ENCODE measurements at regions not wholly inside any gene's neighbourhood (a gene's known extent, or its start where the extent isn't known, plus 50 kb on each side); places are given as distances from the start of the nearest gene placed in this dataset.

- H3K27me3 Mint-ChIP-seq = peaks cover under 1 to 20% (median 9%) of the 10 kb centered on the region in 5 donors
- no peak for ATAC-seq
- H3K36me3 Mint-ChIP-seq = no peaks in the 10 kb centered on the region
- no peak overlapping the region for H3K4me3 Mint-ChIP-seq
- H3K9me3 Mint-ChIP-seq = peaks cover 0 to 14% (median 6%) of the 10 kb centered on the region in 9 donors
- DNase-seq = no peak
- no peaks in the 10 kb centered on the region for H3K4me1 Mint-ChIP-seq
- POLR2A ChIA-PET = no interaction called here
- H3K27ac Mint-ChIP-seq = no peak overlapping the region
Observed at GRCh38 chr3:110708156-110708555, 363.5 kb upstream of the NECTIN3 start.

- Mint-ChIP-seq H3K9me3 (peaks cover 0 to 9% (median 0%) of the 10 kb centered on the region in 9 donors), H3K27me3 (peaks cover 0 to 9% (median 3%) of the 10 kb centered on the region in 5 donors), H3K27ac (no peak overlapping the region), H3K4me3 (no peak overlapping the region), H3K36me3 (no peaks in the 10 kb centered on the region), H3K4me1 (no peaks in the 10 kb centered on the region)
- POLR2A ChIA-PET = no interaction called here
- ATAC-seq = no peak
- no peak for DNase-seq
Observed at GRCh38 chr3:110710156-110710555, 361.5 kb upstream of the NECTIN3 start.

GRCh38 chr3:110710603-110711002, 361.0 kb upstream of the NECTIN3 start:
- DNase-seq (no peak), ATAC-seq (no peak)
- H3K27ac Mint-ChIP-seq = no peak overlapping the region
- H3K4me3 Mint-ChIP-seq = no peak overlapping the region
- H3K27me3 Mint-ChIP-seq = peaks cover 0 to 9% (median 3%) of the 10 kb centered on the region in 5 donors
- H3K36me3 Mint-ChIP-seq = no peaks in the 10 kb centered on the region
- no peaks in the 10 kb centered on the region for H3K4me1 Mint-ChIP-seq
- POLR2A ChIA-PET = no interaction called here
- peaks cover 0 to 7% (median 0%) of the 10 kb centered on the region in 9 donors for H3K9me3 Mint-ChIP-seq

GRCh38 chr3:110711130-110711832, 360.3 kb upstream of the NECTIN3 start:
- H3K36me3 Mint-ChIP-seq = no peaks in the 10 kb centered on the region
- peaks cover 0 to 9% (median 2%) of the 10 kb centered on the region in 5 donors for H3K27me3 Mint-ChIP-seq
- H3K4me1 Mint-ChIP-seq = no peaks in the 10 kb centered on the region

GRCh38 chr3:110711851-110712516, 359.6 kb upstream of the NECTIN3 start:
- ATAC-seq (no peak), DNase-seq (no peak)
- Mint-ChIP-seq H3K4me3 (no peak overlapping the region), H3K27ac (no peak overlapping the region), H3K27me3 (peaks cover 0 to 9% (median 2%) of the 10 kb centered on the region in 5 donors), H3K4me1 (no peaks in the 10 kb centered on the region), H3K36me3 (no peaks in the 10 kb centered on the region), H3K9me3 (peaks cover 0 to 3% (median 0%) of the 10 kb centered on the region in 9 donors)
- POLR2A ChIA-PET = no interaction called here

More at GRCh38 chr3:110711130-110711832, 360.3 kb upstream of the NECTIN3 start:
- DNase-seq = no peak
- no peak overlapping the region for H3K27ac Mint-ChIP-seq
- ATAC-seq = no peak
- POLR2A ChIA-PET = no interaction called here
- H3K4me3 Mint-ChIP-seq = no peak overlapping the region
- peaks cover 0 to 3% (median 0%) of the 10 kb centered on the region in 9 donors for H3K9me3 Mint-ChIP-seq

- peaks cover 0 to 6% (median 0%) of the 10 kb centered on the region in 3 donors for H3K36me3 Mint-ChIP-seq
Observed at GRCh38 chr3:110727056-110727455, 344.6 kb upstream of the NECTIN3 start.

GRCh38 chr3:110731148-110731547, 340.5 kb upstream of the NECTIN3 start:
- POLR2A ChIA-PET = no interaction called here

More at GRCh38 chr3:110727056-110727455, 344.6 kb upstream of the NECTIN3 start:
- Mint-ChIP-seq H3K27me3 (peaks cover 11 to 20% (median 14%) of the 10 kb centered on the region in 5 donors), H3K27ac (no peak overlapping the region), H3K4me1 (no peaks in the 10 kb centered on the region), H3K4me3 (no peak overlapping the region), H3K9me3 (no peaks in the 10 kb centered on the region)
- ATAC-seq (no peak), DNase-seq (no peak)
- POLR2A ChIA-PET = no interaction called here

GRCh38 chr3:110732420-110732819, 339.2 kb upstream of the NECTIN3 start:
- no peaks in the 10 kb centered on the region for H3K9me3 Mint-ChIP-seq
- peaks cover 11 to 20% (median 16%) of the 10 kb centered on the region in 5 donors for H3K27me3 Mint-ChIP-seq
- H3K27ac Mint-ChIP-seq = no peak overlapping the region
- peaks cover 0 to 8% (median 3%) of the 10 kb centered on the region in 4 donors for H3K4me1 Mint-ChIP-seq
- DNase-seq (no peak), ATAC-seq (no peak)
- H3K4me3 Mint-ChIP-seq = no peak overlapping the region
- POLR2A ChIA-PET = no interaction called here
- peaks cover 0 to 6% (median 0%) of the 10 kb centered on the region in 3 donors for H3K36me3 Mint-ChIP-seq

More at GRCh38 chr3:110731148-110731547, 340.5 kb upstream of the NECTIN3 start:
- no peak overlapping the region for H3K4me3 Mint-ChIP-seq
- peaks cover 0 to under 1% (median under 1%) of the 10 kb centered on the region in 4 donors for H3K4me1 Mint-ChIP-seq
- peaks cover 0 to 6% (median 0%) of the 10 kb centered on the region in 3 donors for H3K36me3 Mint-ChIP-seq
- DNase-seq = no peak
- ATAC-seq = no peak
- H3K9me3 Mint-ChIP-seq = no peaks in the 10 kb centered on the region
- no peak overlapping the region for H3K27ac Mint-ChIP-seq
- peaks cover 11 to 21% (median 16%) of the 10 kb centered on the region in 5 donors for H3K27me3 Mint-ChIP-seq

- peaks cover 0 to 8% (median 3%) of the 10 kb centered on the region in 4 donors for H3K4me1 Mint-ChIP-seq
- H3K36me3 Mint-ChIP-seq = peaks cover 0 to 6% (median 0%) of the 10 kb centered on the region in 3 donors
- ATAC-seq (no peak), DNase-seq (no peak)
- no peak overlapping the region for H3K27ac Mint-ChIP-seq
- no peaks in the 10 kb centered on the region for H3K9me3 Mint-ChIP-seq
- POLR2A ChIA-PET = no interaction called here
- peaks cover 11 to 20% (median 16%) of the 10 kb centered on the region in 5 donors for H3K27me3 Mint-ChIP-seq
- no peak overlapping the region for H3K4me3 Mint-ChIP-seq
Observed at GRCh38 chr3:110733045-110733444, 338.6 kb upstream of the NECTIN3 start.

GRCh38 chr3:110734524-110734923, 337.1 kb upstream of the NECTIN3 start:
- no peak overlapping the region for H3K4me3 Mint-ChIP-seq
- DNase-seq = no peak
- H3K27ac Mint-ChIP-seq = no peak overlapping the region
- peaks cover 0 to 3% (median 0%) of the 10 kb centered on the region in 9 donors for H3K9me3 Mint-ChIP-seq
- H3K4me1 Mint-ChIP-seq = peaks cover 0 to 8% (median 3%) of the 10 kb centered on the region in 4 donors
- POLR2A ChIA-PET = no interaction called here
- H3K36me3 Mint-ChIP-seq = peaks cover 0 to 3% (median 0%) of the 10 kb centered on the region in 3 donors
- no peak for ATAC-seq
- peaks cover 8 to 15% (median 9%) of the 10 kb centered on the region in 5 donors for H3K27me3 Mint-ChIP-seq

- H3K27ac Mint-ChIP-seq = no peak overlapping the region
- POLR2A ChIA-PET = no interaction called here
- DNase-seq (no peak), ATAC-seq (no peak)
- H3K4me3 Mint-ChIP-seq = no peak overlapping the region
- H3K9me3 Mint-ChIP-seq = peaks cover 0 to 3% (median 0%) of the 10 kb centered on the region in 9 donors
- no peaks in the 10 kb centered on the region for H3K36me3 Mint-ChIP-seq
- H3K4me1 Mint-ChIP-seq = peaks cover 0 to 8% (median 3%) of the 10 kb centered on the region in 4 donors
- H3K27me3 Mint-ChIP-seq = peaks cover 0 to 3% (median 2%) of the 10 kb centered on the region in 5 donors
Observed at GRCh38 chr3:110736332-110736731, 335.3 kb upstream of the NECTIN3 start.

- Mint-ChIP-seq H3K27ac (no peak overlapping the region), H3K4me3 (no peak overlapping the region)
Observed at GRCh38 chr3:110738531-110738930, 333.1 kb upstream of the NECTIN3 start.

GRCh38 chr3:110741891-110742290, 329.7 kb upstream of the NECTIN3 start:
- H3K27me3 Mint-ChIP-seq = peaks cover 0 to 3% (median 0%) of the 10 kb centered on the region in 5 donors
- H3K4me1 Mint-ChIP-seq = peaks cover 0 to under 1% (median 0%) of the 10 kb centered on the region in 4 donors
- H3K36me3 Mint-ChIP-seq = no peaks in the 10 kb centered on the region
- no peak overlapping the region for H3K27ac Mint-ChIP-seq
- peaks cover 0 to 3% (median 0%) of the 10 kb centered on the region in 9 donors for H3K9me3 Mint-ChIP-seq
- DNase-seq = no peak
- H3K4me3 Mint-ChIP-seq = no peak overlapping the region
- no peak for ATAC-seq
- POLR2A ChIA-PET = no interaction called here

More at GRCh38 chr3:110738531-110738930, 333.1 kb upstream of the NECTIN3 start:
- POLR2A ChIA-PET = no interaction called here
- DNase-seq = no peak
- H3K36me3 Mint-ChIP-seq = no peaks in the 10 kb centered on the region
- H3K4me1 Mint-ChIP-seq = peaks cover 0 to 8% (median 3%) of the 10 kb centered on the region in 4 donors
- ATAC-seq = no peak
- H3K27me3 Mint-ChIP-seq = peaks cover 0 to 3% (median 0%) of the 10 kb centered on the region in 5 donors
- peaks cover 0 to 3% (median 0%) of the 10 kb centered on the region in 9 donors for H3K9me3 Mint-ChIP-seq
